HCT116 (cell line): ENCODE measurements at regions not wholly inside any gene's neighbourhood (a gene's known extent, or its start where the extent isn't known, plus 50 kb on each side); places are given as distances from the start of the nearest gene placed in this dataset.

Experiments
- ATAC-seq: fragments of 200-7000 bp; cut with Tn5 transposase; 2 replicates; pipeline ENCODE4 v1.9.1; 2020; ENCODE audit warnings: mild to moderate bottlenecking, moderate library complexity
- BruUV-seq: library from RNA; stranded (reverse); fragments of 400-500 nt; replicated peaks from 2 replicates; lab custom pipeline; 2021; lab: Mats Ljungman, UMichigan
- CTCF ChIA-PET: fragments of 300-600 bp; sonication (Branson Sonifier 250); formaldehyde crosslinking; loops from one replicate; lab custom pipeline; 2021; ENCODE audit warnings: antibody characterized with exemption; lab: Charles Lee
- POLR2A ChIA-PET: fragments of 300-600, 350-600 bp; sonication (Branson Sonifier 250); formaldehyde crosslinking; loops from one replicate; lab custom pipeline; 2021; ENCODE audit warnings: antibody characterized with exemption; lab: Charles Lee
- RAD21 ChIA-PET, 2 experiments: fragments of 300-600 bp; sonication (Branson Sonifier 250); formaldehyde crosslinking; loops; one replicate each; lab custom pipeline; 2023; ENCODE audit warnings: low total read pairs in 2 of 2; ENCODE audit not compliant: uncharacterized antibody in 2 of 2, unreplicated experiment in 2 of 2, low non-redundant PET in 1 of 2; lab: Charles Lee
- DNase-seq: peaks from one replicate; pipeline ENCODE4 v3.0.0-alpha.2; 2010; ENCODE audit warnings: low read depth, low spot score
- H2AFZ ChIP-seq: fragments of 200-600 bp; shearing (Covaris generic), sonication (generic); 2 replicates; pipeline ENCODE4 v1.6.1; 2017; ENCODE audit warnings: low read depth, mixed run types, mixed read lengths, antibody characterized with exemption, low read length; ENCODE audit not compliant: poor library complexity, severe bottlenecking
- H3K27ac ChIP-seq: 2 replicates; pipeline ENCODE4 v1.5.1; 2012; ENCODE audit warnings: low read depth, low read length
- H3K27me3 ChIP-seq: fragments of 200-600 bp; sonication (generic); 2 replicates; pipeline ENCODE4 v1.6.1; 2016; ENCODE audit warnings: mixed run types, low read length, mixed read lengths; ENCODE audit not compliant: insufficient read depth
- H3K36me3 ChIP-seq, 2 experiments: fragments of 200-500 bp in 1 of 2; fragments of 200-600 bp in 1 of 2; sonication (Bioruptor generic) in 1 of 2; sonication (generic) in 1 of 2; 2 replicates each; pipeline versions ENCODE4 v1.5.1 to v1.6.1; 2014 to 2016; ENCODE audit warnings: low read length in 2 of 2, inconsistent platforms in 1 of 2, mixed read lengths in 1 of 2, mixed run types in 1 of 2; ENCODE audit not compliant: insufficient read depth in 2 of 2, control insufficient read depth in 1 of 2
- H3K4me1 ChIP-seq, 2 experiments: fragments of 200-600 bp in 1 of 2; sonication (generic) in 1 of 2; 2 replicates each; pipeline versions ENCODE4 v1.5.1 to v1.6.1; 2012 to 2017; ENCODE audit warnings: low read length in 2 of 2, inconsistent platforms in 1 of 2, mild to moderate bottlenecking in 1 of 2, mixed read lengths in 1 of 2, mixed run types in 1 of 2, moderate library complexity in 1 of 2; ENCODE audit not compliant: insufficient read depth in 2 of 2, control insufficient read depth in 1 of 2
- H3K4me2 ChIP-seq: fragments of 200-600 bp; sonication (generic); 2 replicates; pipeline ENCODE4 v1.6.1; 2017; ENCODE audit warnings: mixed run types, low read length, mixed read lengths
- H3K4me3 ChIP-seq, 2 experiments: fragments of 200-600 bp in 1 of 2; sonication (generic) in 1 of 2; replicated peaks in 1 of 2; 2 replicates each; pipeline ENCODE4 v1.5.1; 2011 to 2016; ENCODE audit warnings: low read length in 2 of 2, control low read depth in 1 of 2, low read depth in 1 of 2, mild to moderate bottlenecking in 1 of 2, mixed read lengths in 1 of 2, mixed run types in 1 of 2
- H3K79me2 ChIP-seq: fragments of 200-600 bp; sonication (generic); 2 replicates; pipeline ENCODE4 v1.6.1; 2017; ENCODE audit warnings: mild to moderate bottlenecking, mixed run types, low read length, moderate library complexity, mixed read lengths; ENCODE audit not compliant: insufficient read depth
- H3K9ac ChIP-seq: fragments of 200-600 bp; sonication (generic); 2 replicates; pipeline ENCODE4 v1.6.1; 2016; ENCODE audit warnings: low read length, mixed read lengths
- H3K9me2 ChIP-seq: fragments of 200-600 bp; sonication (generic), shearing (Covaris generic); 2 replicates; pipeline ENCODE4 v1.6.1; 2017; ENCODE audit warnings: mixed run types, mild to moderate bottlenecking, moderate library complexity; ENCODE audit not compliant: insufficient read depth
- H3K9me3 ChIP-seq, 2 experiments: fragments of 200-500 bp in 1 of 2; fragments of 200-600 bp in 1 of 2; sonication (Bioruptor generic) in 1 of 2; sonication (generic) in 1 of 2; 2 replicates each; pipeline ENCODE4 v1.6.1; 2014 to 2017; ENCODE audit warnings: low read length in 2 of 2, mixed read lengths in 2 of 2, inconsistent platforms in 1 of 2, low read depth in 1 of 2, mild to moderate bottlenecking in 1 of 2, mixed run types in 1 of 2, moderate library complexity in 1 of 2; ENCODE audit not compliant: control insufficient read depth in 1 of 2, insufficient read depth in 1 of 2
- H4K20me1 ChIP-seq: fragments of 200-600 bp; sonication (generic), shearing (Covaris generic); 2 replicates; pipeline ENCODE4 v1.6.1; 2017; ENCODE audit warnings: mixed run types, mild to moderate bottlenecking, moderate library complexity; ENCODE audit not compliant: insufficient read depth
- CBX3 ChIP-seq: IDR thresholded peaks from 2 replicates; pipeline ENCODE4 v1.6.1; 2012; ENCODE audit warnings: low read depth
- CEBPB ChIP-seq: IDR thresholded peaks from 2 replicates; pipeline ENCODE4 v1.6.1; 2012; ENCODE audit warnings: low read depth
- EGR1 ChIP-seq: IDR thresholded peaks from 2 replicates; pipeline ENCODE4 v1.6.1; 2012; ENCODE audit warnings: low read depth
- ELF1 ChIP-seq: IDR thresholded peaks from 2 replicates; pipeline ENCODE4 v1.6.1; 2012; ENCODE audit warnings: low read depth, borderline replicate concordance
- MAX ChIP-seq: IDR thresholded peaks from 2 replicates; pipeline ENCODE4 v1.6.1; 2012
- POLR2AphosphoS5 ChIP-seq: IDR thresholded peaks from 2 replicates; pipeline ENCODE4 v1.6.1; 2011; ENCODE audit warnings: mild to moderate bottlenecking, low read depth, low read length, moderate library complexity
- RAD21 ChIP-seq: IDR thresholded peaks from 2 replicates; pipeline ENCODE4 v1.6.1; 2012; ENCODE audit warnings: low read depth, mild to moderate bottlenecking
- REST ChIP-seq: IDR thresholded peaks from 2 replicates; pipeline ENCODE4 v1.6.1; 2012; ENCODE audit warnings: low read depth
- SIN3A ChIP-seq: IDR thresholded peaks from 2 replicates; pipeline ENCODE4 v1.6.1; 2012; ENCODE audit warnings: low read depth
- ZFX ChIP-seq: fragments of 450-650 bp; IDR thresholded peaks from 2 replicates; pipeline ENCODE4 v1.6.1; 2017
- intact Hi-C: fragments of 100-400 bp; cut with micrococcal nuclease; formaldehyde crosslinking; loops from 2 replicates; pipeline ENCODE4 v1.10.0; 2022
- TF ChIP-seq, protein P1 (sequence below): IDR thresholded peaks from 2 replicates; pipeline ENCODE4 v1.6.1; 2012

DNA sequence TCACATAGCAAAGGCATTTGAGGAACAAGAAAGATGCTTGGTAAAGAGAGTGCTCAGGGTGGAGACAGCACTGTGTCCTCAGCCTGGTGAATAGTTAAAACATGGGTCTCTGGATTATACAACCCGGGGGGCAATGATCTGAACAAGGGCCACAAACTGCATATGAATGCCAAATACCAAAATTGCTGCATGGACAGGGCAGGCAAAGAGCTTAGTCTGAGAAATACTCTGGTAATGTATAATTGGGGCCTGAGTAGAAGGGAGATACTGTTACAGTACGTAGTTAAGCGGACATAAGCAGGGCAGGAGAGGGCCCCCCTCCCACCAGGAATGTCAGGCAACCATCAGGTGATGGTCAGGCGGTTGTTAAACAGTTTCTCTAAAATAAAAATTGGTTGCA is 99.3 kb upstream of the CDK1 start:
- no peak overlapping the region for H3K27ac ChIP-seq
- no peaks in the 10 kb centered on the region for H3K9me2 ChIP-seq
- no peaks in the 10 kb centered on the region for H3K36me3 ChIP-seq
- no peaks in the 10 kb centered on the region for H3K27me3 ChIP-seq
- H3K9ac ChIP-seq = no peak overlapping the region
- no peak overlapping the region for H3K4me2 ChIP-seq
- intact Hi-C loops = no loop called here
- no peaks in the 10 kb centered on the region for H3K79me2 ChIP-seq
- no peaks in the 10 kb centered on the region for H3K4me1 ChIP-seq
- ATAC-seq (no peak), DNase-seq (no peak)
- H4K20me1 ChIP-seq = no peaks in the 10 kb centered on the region
- TF ChIP-seq REST (no peak), ELF1 (no peak), POLR2AphosphoS5 (no peak), CEBPB (no peak), EGR1 (no peak), SIN3A (no peak)
- TF ChIP-seq, all 23 proteins: peak for 0
- ChIA-PET RAD21 (no interaction called here), CTCF (no interaction called here), POLR2A (no interaction called here)
- H3K9me3 ChIP-seq = peaks cover 0 to 3% of the 10 kb centered on the region in 2 experiments; a peak in 1 of 4 replicates
- no peak overlapping the region for H3K4me3 ChIP-seq
- H2AFZ ChIP-seq = no peak overlapping the region
- no TSS peak for BruUV-seq

DNA sequence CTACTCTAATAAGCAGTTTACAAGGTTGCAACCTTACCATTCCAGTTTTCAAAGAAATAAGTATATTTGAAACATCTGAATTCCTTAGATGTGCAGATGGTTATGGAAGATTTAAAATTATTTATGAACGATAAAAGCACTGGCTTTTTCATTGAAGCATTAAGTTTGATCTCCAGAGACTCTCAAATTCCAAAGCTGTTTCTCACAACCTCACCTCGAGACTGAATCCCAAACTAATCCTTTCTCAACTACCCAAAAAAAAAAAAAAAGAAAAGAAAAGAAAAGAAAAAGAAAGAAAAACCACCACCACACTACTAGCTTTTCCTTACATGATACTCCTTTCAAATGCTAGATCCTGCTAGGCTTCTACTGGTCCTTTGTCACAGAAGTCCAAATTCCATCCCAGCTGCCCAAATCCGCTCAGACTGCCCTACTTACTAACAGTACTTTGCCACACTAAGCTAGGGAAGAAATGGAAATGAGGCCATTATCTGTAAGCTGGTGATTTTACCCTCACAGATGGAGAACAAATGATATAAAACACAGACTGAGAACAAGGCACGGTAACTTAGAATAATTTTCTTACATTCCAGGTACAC is 100.6 kb upstream of the CDK1 start:
- Histone ChIP-seq H4K20me1 (no peaks in the 10 kb centered on the region), H3K4me2 (no peak overlapping the region), H3K9me2 (no peaks in the 10 kb centered on the region), H2AFZ (no peak overlapping the region), H3K79me2 (no peaks in the 10 kb centered on the region), H3K9ac (no peak overlapping the region), H3K27ac (no peak overlapping the region), H3K27me3 (no peaks in the 10 kb centered on the region), H3K9me3 (peaks cover 0 to 3% of the 10 kb centered on the region in 2 experiments; a peak in 1 of 4 replicates), H3K4me3 (no peak overlapping the region), H3K36me3 (no peaks in the 10 kb centered on the region), H3K4me1 (no peaks in the 10 kb centered on the region)
- RAD21 ChIA-PET = no interaction called here
- CTCF ChIA-PET = no interaction called here
- ATAC-seq (no peak), DNase-seq (no peak)
- BruUV-seq = no TSS peak
- intact Hi-C loops = no loop called here
- POLR2A ChIA-PET = interaction anchor here (1.1 kb wide), 1 partner anchor 8 kb away, joined by 3 read pairs; no protein-coding TSS in a partner anchor
- TF ChIP-seq, protein P1, sequence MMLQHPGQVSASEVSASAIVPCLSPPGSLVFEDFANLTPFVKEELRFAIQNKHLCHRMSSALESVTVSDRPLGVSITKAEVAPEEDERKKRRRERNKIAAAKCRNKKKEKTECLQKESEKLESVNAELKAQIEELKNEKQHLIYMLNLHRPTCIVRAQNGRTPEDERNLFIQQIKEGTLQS = no peak
- TF ChIP-seq ZFX (no peak), CBX3 (no peak), SIN3A (no peak), RAD21 (no peak), REST (no peak), ELF1 (no peak), MAX (no peak)
